Suppressor macrophage treated with lipopolysaccharide for 1 hour (primary cell): ENCODE measurements at regions not wholly inside any gene's neighbourhood (a gene's known extent, or its start where the extent isn't known, plus 50 kb on each side); places are given as distances from the start of the nearest gene placed in this dataset.
"Not testable (repeated sequence)": the region's sequence is repeated elsewhere in the genome, so short reads cannot be mapped to it uniquely, and the experiment has no call there.

Source experiments
- DNase-seq, 3 donors: peaks; one replicate each; pipeline ENCODE4 v3.0.0-alpha.2; 2020 to 2022

DNA sequence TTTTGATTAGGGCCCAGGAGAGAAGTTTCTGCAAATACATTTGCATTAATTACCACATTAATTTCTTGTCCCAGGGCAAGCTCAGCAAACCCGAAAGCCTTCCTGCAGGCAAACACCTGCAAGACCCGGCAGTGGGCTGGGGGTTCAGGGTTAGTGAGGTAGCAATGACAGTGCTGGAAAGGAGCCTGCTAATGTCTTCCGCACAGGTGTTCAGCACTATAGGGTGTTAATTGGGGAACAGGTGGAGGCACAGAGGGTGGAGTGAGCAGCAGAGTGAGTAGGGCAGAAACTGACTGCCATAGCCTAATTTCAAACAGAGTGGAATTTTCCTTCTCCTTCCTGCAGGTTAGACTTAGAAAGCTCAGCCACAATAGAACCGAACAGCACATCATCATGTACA, 50.9 kb upstream of the UBASH3B start:
- no peak for DNase-seq

- DNase-seq: no peak
These were observed 54.1 kb upstream of the UBASH3B start for GRCh38 chr11:122601141-122602125.

DNA sequence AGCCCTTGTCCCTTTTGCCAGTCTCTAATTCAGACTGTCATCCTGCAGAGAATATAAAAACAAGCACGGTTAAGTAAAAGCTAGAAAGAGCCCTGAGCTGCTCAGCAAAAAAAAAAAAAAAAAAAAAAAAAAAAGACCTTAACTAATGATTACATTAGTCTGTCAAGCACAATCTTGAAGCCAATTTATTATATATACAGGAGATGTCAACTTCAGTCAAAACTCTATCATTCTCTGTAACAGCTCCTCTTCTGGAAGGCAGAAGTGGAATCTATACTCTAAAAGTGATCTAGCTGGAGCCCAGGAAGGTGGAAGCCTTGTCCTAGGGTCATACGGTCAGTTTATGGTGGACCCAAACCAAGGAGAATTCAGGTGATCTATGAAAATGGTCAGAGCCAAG, 55.2 kb upstream of the UBASH3B start:
- no peak for DNase-seq

DNA sequence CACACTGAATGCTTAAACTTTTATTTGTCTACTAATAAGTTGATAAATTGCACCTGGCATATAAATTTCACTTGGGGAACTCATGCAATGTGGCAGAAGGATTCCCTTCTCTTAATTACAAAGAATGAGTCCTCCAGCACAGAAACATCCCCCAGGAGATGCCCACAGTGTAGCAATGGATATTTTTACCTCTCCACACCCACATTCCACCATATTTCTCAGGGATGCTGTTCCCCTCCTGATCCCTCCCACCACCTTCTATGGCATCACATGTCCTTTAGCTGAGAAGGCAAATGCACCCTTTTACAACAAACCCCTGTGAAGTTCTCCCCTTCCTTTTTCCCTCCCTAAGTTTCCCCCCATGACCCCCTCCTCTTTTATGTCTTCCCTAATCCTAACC, 56.1 kb upstream of the UBASH3B start:
- peak in 2 of 3 donors; percentile 15 to 33 for DNase-seq

- DNase-seq: peak; percentile 69 to 72 (median 71)
These were observed 56.6 kb upstream of the UBASH3B start for GRCh38 chr11:122598971-122599370.

DNA sequence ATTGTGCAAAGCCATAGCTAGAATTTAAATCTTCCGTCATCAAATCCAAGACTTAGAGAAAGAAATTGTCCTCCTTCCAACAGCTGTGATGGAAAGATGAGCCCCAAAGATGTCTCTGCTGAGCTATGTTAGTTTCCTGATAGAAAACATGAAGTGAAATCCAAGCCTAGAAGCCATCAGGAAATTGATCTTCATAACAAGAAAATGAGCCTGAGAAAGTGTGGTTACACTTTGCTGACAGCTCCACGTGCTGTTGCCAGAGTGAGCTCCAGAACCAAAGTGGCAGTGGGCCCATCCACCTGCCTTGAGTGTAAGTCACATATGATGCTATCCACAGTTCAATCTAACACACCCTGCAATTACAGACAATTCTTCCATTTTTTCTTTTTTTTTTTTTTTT, 58.0 kb upstream of the UBASH3B start:
- DNase-seq: no peak

GRCh38 chr11:122594986-122595645, 60.4 kb upstream of the UBASH3B start:
- DNase-seq: no peak

GRCh38 chr11:122593473-122594420, 61.8 kb upstream of the UBASH3B start:
- DNase-seq: no peak

DNA sequence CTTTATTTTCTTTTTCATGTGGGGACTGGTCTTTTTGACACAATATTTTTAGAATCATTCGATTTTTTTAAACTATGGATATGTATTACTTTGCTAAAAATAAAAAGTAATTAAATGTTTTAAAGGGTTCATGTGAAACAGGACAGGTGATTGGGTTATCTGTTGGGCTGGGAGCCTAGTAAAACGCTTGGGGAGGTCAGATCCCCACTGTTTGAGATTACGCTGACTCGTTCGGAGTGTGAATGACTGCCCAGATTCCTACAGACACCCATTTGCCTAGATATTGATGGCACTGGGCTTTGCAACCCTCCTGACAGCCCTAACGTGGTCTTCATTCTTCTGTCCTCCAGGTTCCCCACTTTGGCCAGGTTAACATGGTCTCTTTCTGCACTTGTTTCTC, 62.9 kb upstream of the UBASH3B start:
- DNase-seq: no peak

- DNase-seq: no peak
These were observed 70.9 kb upstream of the UBASH3B start for GRCh38 chr11:122584670-122585069.

- not testable (repeated sequence) for DNase-seq
These were observed 75.5 kb upstream of the UBASH3B start for GRCh38 chr11:122580071-122580470.

- DNase-seq: no peak
These were observed 77.2 kb upstream of the UBASH3B start for GRCh38 chr11:122578171-122578825.

DNA sequence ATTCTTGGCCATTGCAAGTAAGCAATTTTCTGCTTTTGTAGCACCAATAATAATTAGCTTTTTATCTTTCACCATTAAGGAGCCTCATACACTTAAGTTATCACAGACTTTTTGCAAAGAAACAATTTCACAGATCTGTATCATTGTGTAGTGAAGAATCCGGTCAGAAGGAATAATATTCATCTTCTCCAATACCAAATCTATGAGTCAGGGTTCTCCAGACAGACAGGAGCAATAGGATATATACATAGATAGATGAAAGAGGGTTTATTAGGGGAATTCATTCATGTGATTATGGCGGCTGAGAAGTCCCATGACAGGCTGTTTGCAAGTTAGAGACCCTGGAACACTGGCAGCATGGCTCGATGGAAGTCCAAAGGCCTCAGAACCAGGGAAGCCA, 82.9 kb upstream of the UBASH3B start:
- no peak for DNase-seq

GRCh38 chr11:122563761-122564160, 91.8 kb upstream of the UBASH3B start:
- DNase-seq: no peak

DNA sequence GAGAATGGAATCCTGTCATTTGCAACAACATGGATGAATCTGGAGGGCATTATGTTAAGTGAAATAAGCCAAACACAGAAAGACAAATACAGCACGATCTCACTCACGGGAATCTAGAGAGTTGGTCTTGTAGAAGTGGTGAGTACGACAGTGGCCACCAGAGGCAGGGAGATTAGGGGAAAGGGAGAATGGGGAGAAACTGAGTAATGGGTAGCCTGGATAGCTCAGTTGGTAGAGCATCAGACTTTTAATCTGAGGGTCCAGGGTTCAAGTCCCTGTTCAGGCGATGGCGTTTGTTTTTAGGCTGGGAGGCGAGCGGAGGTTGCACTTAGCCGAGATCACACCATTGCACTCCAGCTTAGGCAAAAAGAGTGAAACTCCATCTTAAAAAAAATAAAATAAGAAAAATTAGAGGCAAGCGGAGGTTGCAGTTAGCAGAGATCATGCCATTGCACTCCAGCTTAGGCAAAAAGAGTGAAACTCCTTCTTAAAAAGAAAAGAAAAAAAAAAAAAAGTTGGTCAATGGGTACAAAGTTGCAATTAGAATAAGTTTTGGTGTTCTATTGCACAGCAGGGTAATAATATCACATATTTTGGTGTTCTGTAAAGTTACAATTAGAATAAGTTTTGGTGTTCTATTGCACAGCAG, 95.7 kb upstream of the UBASH3B start:
- DNase-seq: no peak

GRCh38 chr11:122559218-122559617, 96.3 kb upstream of the UBASH3B start:
- DNase-seq: not testable (repeated sequence)

- DNase-seq: not testable (repeated sequence)
These were observed 98.4 kb upstream of the UBASH3B start for GRCh38 chr11:122557163-122557562.

DNA sequence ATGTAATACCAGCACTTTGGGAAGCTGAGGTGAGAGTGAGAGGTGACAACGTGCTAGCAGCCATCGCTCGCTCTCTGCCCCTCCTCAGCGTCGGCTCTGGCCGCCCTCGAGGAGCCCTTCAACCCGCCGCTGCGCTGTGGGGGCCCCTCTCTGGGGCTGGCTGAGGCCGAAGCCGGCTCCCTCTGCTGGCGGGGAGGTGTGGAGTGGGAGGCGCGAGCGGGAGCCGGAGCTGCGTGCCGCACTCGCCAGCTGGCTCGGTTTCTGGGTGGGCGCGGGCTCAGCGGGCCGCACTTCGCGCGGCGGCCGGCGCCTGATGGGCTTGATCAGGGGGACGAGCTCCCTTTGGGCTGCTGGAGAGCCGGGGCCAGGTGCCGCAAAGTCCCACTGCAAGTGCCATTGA, 98.9 kb upstream of the UBASH3B start:
- DNase-seq: peak in 2 of 3 donors; percentile 20 to 25

DNA sequence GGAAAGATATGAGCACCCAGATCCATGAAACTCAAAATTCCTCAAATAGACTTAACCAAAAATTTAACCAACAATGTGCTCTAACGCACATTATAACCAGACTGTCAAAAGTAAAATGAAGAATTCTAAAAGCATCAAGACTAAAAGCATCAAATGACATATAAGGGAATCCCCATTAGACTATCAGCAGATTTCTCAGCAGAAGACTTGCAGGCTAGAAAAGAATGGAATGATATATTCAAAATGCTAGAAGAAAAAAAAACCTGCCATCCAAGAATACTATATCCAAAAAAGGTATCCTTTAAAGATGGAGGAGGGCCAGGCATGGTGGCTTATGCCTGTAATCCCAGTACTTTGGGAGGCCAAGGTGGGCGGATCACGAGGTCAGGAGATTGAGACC, 117.5 kb upstream of the UBASH3B start:
- DNase-seq: no peak

- no peak for DNase-seq
These were observed 130.6 kb upstream of the UBASH3B start for GRCh38 chr11:122524898-122525297.
